Upper lobe of left lung (tissue), 6 donors: ENCODE measurements at regions not wholly inside any gene's neighbourhood (a gene's known extent, or its start where the extent isn't known, plus 50 kb on each side); places are given as distances from the start of the nearest gene placed in this dataset.
A peak's percentile ranks its signal among the peaks of the same experiment; 100 is the strongest.

ENCODE experiments used
- ATAC-seq, 2 donors: fragments of 200-7000 bp; cut with Tn5 transposase; one replicate each; pipeline ENCODE4 v1.9.1; 2022; ENCODE audit warnings: mild to moderate bottlenecking in 2 of 2, moderate library complexity in 2 of 2; ENCODE audit not compliant: low FRiP score in 2 of 2
- DNase-seq, 2 donors: peaks; one replicate each; pipeline ENCODE4 v3.0.0-alpha.2; 2019 to 2020
- H3K27ac ChIP-seq, 4 donors: fragments of 200-600 bp; sonication (generic); one replicate each; pipeline ENCODE4 v1.5.1; 2016 to 2019
- H3K27me3 ChIP-seq, 4 donors: fragments of 200-600 bp; sonication (generic); one replicate each; pipeline ENCODE4 v1.5.1; 2017 to 2019
- H3K36me3 ChIP-seq, 4 donors: fragments of 200-600 bp; sonication (generic); one replicate each; pipeline ENCODE4 v1.5.1; 2016 to 2019
- H3K4me1 ChIP-seq, 4 donors: fragments of 200-600 bp; sonication (generic); one replicate each; pipeline ENCODE4 v1.5.1; 2018 to 2019
- H3K4me3 ChIP-seq, 4 donors: fragments of 200-600 bp; sonication (generic); one replicate each; pipeline ENCODE4 v1.5.1; 2017 to 2019; ENCODE audit warnings: mild to moderate bottlenecking in 2 of 4, moderate library complexity in 1 of 4
- H3K9me3 ChIP-seq, 4 donors: fragments of 200-600 bp; sonication (generic); one replicate each; pipeline ENCODE4 v1.5.1; 2018 to 2019
- CTCF ChIP-seq, 6 experiments: fragments of 450-650 bp in 4 of 6; fragments of 200-600 bp in 2 of 6; sonication (generic) in 2 of 6; IDR thresholded peaks; one replicate each; pipeline ENCODE4 v1.5.1; 2016 to 2019; ENCODE audit warnings: antibody characterized with exemption in 6 of 6
- EP300 ChIP-seq, 4 donors: sonication (generic); formaldehyde crosslinking; IDR thresholded peaks; one replicate each; pipeline ENCODE4 v1.5.1; 2017; ENCODE audit warnings: antibody characterized with exemption in 4 of 4, control low read depth in 2 of 4
- POLR2A ChIP-seq, 4 donors: fragments of 450-650 bp; IDR thresholded peaks; one replicate each; pipeline ENCODE4 v1.5.1; 2016 to 2017; ENCODE audit warnings: antibody characterized with exemption in 4 of 4, mild to moderate bottlenecking in 2 of 4
- POLR2AphosphoS5 ChIP-seq, 2 donors: sonication (generic); formaldehyde crosslinking; IDR thresholded peaks; one replicate each; pipeline ENCODE4 v1.5.1; 2017; ENCODE audit warnings: antibody characterized with exemption in 2 of 2
- WGBS, 2 donors: methylation state at CpG; one replicate each; pipeline ENCODE4 v1.1.5; 2017 to 2018; 5-methylcytosine and 5-hydroxymethylcytosine counted together
- donor health status: DM: no; HTN: no; CAD: no; lungs with moderate emphysema.
- donor health status: DM: no; HTN: yes; CAD: no; lungs with severe emphysema.

GRCh38 chr10:90992462-90992861, 71.6 kb upstream of the ANKRD1 start:
- 53 to 69% methylated on average over 2 of the region's 2 CpGs for WGBS, 2 donors
- H3K4me1 ChIP-seq: no peaks in the 10 kb centered on the region
- no peak overlapping the region for H3K27ac ChIP-seq
- H3K36me3 ChIP-seq: no peaks in the 10 kb centered on the region
- TF ChIP-seq POLR2AphosphoS5 (IDR thresholded peaks at IDR 0.05): no peak
- no peak for TF ChIP-seq EP300 (IDR thresholded peaks at IDR 0.05)
- TF ChIP-seq POLR2A (IDR thresholded peaks at IDR 0.05): no peak
- no peak for TF ChIP-seq CTCF (IDR thresholded peaks at IDR 0.05)
- no peak overlapping the region for H3K4me3 ChIP-seq
- ATAC-seq (no peak), DNase-seq (no peak)
- no peaks in the 10 kb centered on the region for H3K9me3 ChIP-seq
- no peaks in the 10 kb centered on the region for H3K27me3 ChIP-seq

- Histone ChIP-seq H3K9me3 (no peaks in the 10 kb centered on the region), H3K36me3 (no peaks in the 10 kb centered on the region), H3K4me1 (no peaks in the 10 kb centered on the region), H3K4me3 (no peak overlapping the region), H3K27ac (no peak overlapping the region), H3K27me3 (no peaks in the 10 kb centered on the region)
- TF ChIP-seq CTCF (IDR thresholded peaks at IDR 0.05): no peak
- no peak for TF ChIP-seq POLR2AphosphoS5 (IDR thresholded peaks at IDR 0.05)
- no peak for TF ChIP-seq POLR2A (IDR thresholded peaks at IDR 0.05)
- no peak for TF ChIP-seq EP300 (IDR thresholded peaks at IDR 0.05)
- DNase-seq (no peak), ATAC-seq (no peak)
- 48 to 51% methylated on average over 3 of the region's 3 CpGs for WGBS, 2 donors
These were observed 72.5 kb upstream of the ANKRD1 start for GRCh38 chr10:90993340-90993739.

- Histone ChIP-seq H3K4me3 (no peak overlapping the region), H3K36me3 (no peaks in the 10 kb centered on the region), H3K27ac (no peak overlapping the region), H3K9me3 (no peaks in the 10 kb centered on the region), H3K4me1 (no peaks in the 10 kb centered on the region), H3K27me3 (no peaks in the 10 kb centered on the region)
- DNase-seq (no peak), ATAC-seq (no peak)
- TF ChIP-seq CTCF (IDR thresholded peaks at IDR 0.05): no peak
- TF ChIP-seq POLR2A (IDR thresholded peaks at IDR 0.05): no peak
- TF ChIP-seq EP300 (IDR thresholded peaks at IDR 0.05): no peak
- no peak for TF ChIP-seq POLR2AphosphoS5 (IDR thresholded peaks at IDR 0.05)
- 83 to 85% methylated on average over 3 of the region's 3 CpGs for WGBS, 2 donors
These were observed 76.8 kb upstream of the ANKRD1 start for GRCh38 chr10:90997670-90998069.

GRCh38 chr10:90998733-90999511, 78.0 kb upstream of the ANKRD1 start:
- TF ChIP-seq POLR2AphosphoS5 (IDR thresholded peaks at IDR 0.05) (no peak), POLR2A (IDR thresholded peaks at IDR 0.05) (no peak), CTCF (IDR thresholded peaks at IDR 0.05) (no peak), EP300 (IDR thresholded peaks at IDR 0.05) (no peak)
- no peaks in the 10 kb centered on the region for H3K36me3 ChIP-seq
- H3K27ac ChIP-seq: no peak overlapping the region
- H3K4me3 ChIP-seq: no peak overlapping the region
- ATAC-seq: peak in 1 of 2 donors; percentile 43
- WGBS, 2 donors: 90 to 93% methylated on average over 10 to 11 of the region's 11 CpGs
- DNase-seq: no peak
- H3K9me3 ChIP-seq: no peaks in the 10 kb centered on the region
- no peaks in the 10 kb centered on the region for H3K4me1 ChIP-seq
- no peaks in the 10 kb centered on the region for H3K27me3 ChIP-seq
